ENCODE measurements at regions not wholly inside any gene's neighbourhood (a gene's known extent, or its start where the extent isn't known, plus 50 kb on each side); places are given as distances from the start of the nearest gene placed in this dataset.

- DNase-seq (ENCODE audit: low read depth), result no peak
- no peak overlapping the region for H3K4me3 ChIP-seq (ENCODE audit: low read length)
- no peak for TF ChIP-seq CTCF (conservative IDR thresholded peaks at IDR 0.05; ENCODE audit: low read depth, low read length)
Measured at GRCh38 chrX:38937400-38937799, 136.1 kb downstream of the MID1IP1 start.

- no peak for TF ChIP-seq CTCF (conservative IDR thresholded peaks at IDR 0.05; ENCODE audit: low read depth, low read length)
- no peak overlapping the region for H3K4me3 ChIP-seq (ENCODE audit: low read length)
- no peak for DNase-seq (ENCODE audit: low read depth)
Measured at GRCh38 chrX:38937926-38938325, 136.7 kb downstream of the MID1IP1 start.

GRCh38 chrX:38939067-38939466, 137.8 kb downstream of the MID1IP1 start:
- no peak overlapping the region for H3K4me3 ChIP-seq (ENCODE audit: low read length)
- no peak for TF ChIP-seq CTCF (conservative IDR thresholded peaks at IDR 0.05; ENCODE audit: low read depth, low read length)
- no peak for DNase-seq (ENCODE audit: low read depth)

GRCh38 chrX:38940547-38940946, 139.3 kb downstream of the MID1IP1 start:
- H3K4me3 ChIP-seq (ENCODE audit: low read length), result no peak overlapping the region
- no peak for TF ChIP-seq CTCF (conservative IDR thresholded peaks at IDR 0.05; ENCODE audit: low read depth, low read length)
- no peak for DNase-seq (ENCODE audit: low read depth)

GRCh38 chrX:38941675-38942074, 140.4 kb downstream of the MID1IP1 start:
- no peak for TF ChIP-seq CTCF (conservative IDR thresholded peaks at IDR 0.05; ENCODE audit: low read depth, low read length)
- no peak for DNase-seq (ENCODE audit: low read depth)
- H3K4me3 ChIP-seq (ENCODE audit: low read length), result no peak overlapping the region

- H3K4me3 ChIP-seq (ENCODE audit: low read length), result no peak overlapping the region
- no peak for DNase-seq (ENCODE audit: low read depth)
- no peak for TF ChIP-seq CTCF (conservative IDR thresholded peaks at IDR 0.05; ENCODE audit: low read depth, low read length)
Measured at GRCh38 chrX:38943120-38943519, 141.9 kb downstream of the MID1IP1 start.

- no peak overlapping the region for H3K4me3 ChIP-seq (ENCODE audit: low read length)
- no peak for TF ChIP-seq CTCF (conservative IDR thresholded peaks at IDR 0.05; ENCODE audit: low read depth, low read length)
- no peak for DNase-seq (ENCODE audit: low read depth)
Measured at GRCh38 chrX:38948046-38948445, 146.8 kb downstream of the MID1IP1 start.
